Endothelial cell (in vitro differentiated cells): ENCODE measurements at regions not wholly inside any gene's neighbourhood (a gene's known extent, or its start where the extent isn't known, plus 50 kb on each side); places are given as distances from the start of the nearest gene placed in this dataset.

Experiments
- DNase-seq: peaks from one replicate; pipeline ENCODE4 v3.0.0; 2021; ENCODE audit warnings: low spot score
- H3K27ac Mint-ChIP-seq: one replicate; pipeline ENCODE4 v1.8.0; 2021; ENCODE audit warnings: mixed read lengths, inconsistent platforms; ENCODE audit not compliant: unreplicated experiment
- H3K27me3 Mint-ChIP-seq: one replicate; pipeline ENCODE4 v1.8.0; 2021; ENCODE audit warnings: mild to moderate bottlenecking, moderate library complexity, mixed read lengths, inconsistent platforms; ENCODE audit not compliant: unreplicated experiment
- H3K36me3 Mint-ChIP-seq: one replicate; pipeline ENCODE4 v1.8.0; 2021; ENCODE audit warnings: mild to moderate bottlenecking, low read depth, mixed read lengths, inconsistent platforms; ENCODE audit not compliant: unreplicated experiment
- H3K4me1 Mint-ChIP-seq: one replicate; pipeline ENCODE4 v1.8.0; 2021; ENCODE audit warnings: mild to moderate bottlenecking, mixed read lengths, inconsistent platforms; ENCODE audit not compliant: unreplicated experiment
- H3K4me3 Mint-ChIP-seq: one replicate; pipeline ENCODE4 v1.8.0; 2021; ENCODE audit warnings: mild to moderate bottlenecking, mixed read lengths, inconsistent platforms; ENCODE audit not compliant: unreplicated experiment
- H3K9me3 Mint-ChIP-seq: one replicate; pipeline ENCODE4 v1.8.0; 2021; ENCODE audit warnings: mixed read lengths, inconsistent platforms; ENCODE audit not compliant: unreplicated experiment
- TF ChIP-seq, protein P1 (sequence below): fragments of 200-600 bp; sonication (generic); IDR thresholded peaks from one replicate; pipeline ENCODE4 v1.5.0; 2021; ENCODE audit warnings: antibody characterized with exemption; ENCODE audit not compliant: unreplicated experiment

DNA sequence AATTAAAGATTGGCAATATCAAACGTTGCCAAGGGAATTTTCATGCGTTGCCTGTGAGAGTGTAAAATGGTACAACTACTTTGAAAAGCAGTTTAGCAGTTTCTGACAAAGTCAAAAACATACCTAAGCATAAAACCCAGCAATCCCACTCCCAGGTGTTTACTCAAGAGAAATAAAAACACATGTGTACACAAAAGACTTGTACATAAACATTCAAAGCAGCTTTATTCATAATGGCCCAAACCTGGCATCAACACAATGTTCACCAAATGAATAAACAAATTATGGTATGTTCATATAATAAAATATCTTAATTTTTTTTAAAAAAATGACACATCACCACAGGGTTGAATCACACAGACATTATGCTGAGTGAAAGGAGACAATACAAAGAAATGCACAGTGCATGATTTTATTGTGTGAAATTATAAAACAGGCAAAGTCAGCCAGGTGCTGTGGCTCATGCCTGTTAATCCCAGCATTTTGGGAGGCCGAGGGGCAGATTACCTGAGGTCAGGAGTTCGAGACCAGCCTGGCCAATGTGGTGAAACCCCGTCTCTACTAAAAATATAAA, 240.4 kb upstream of the MARCKS start:
- TF ChIP-seq, protein P1, sequence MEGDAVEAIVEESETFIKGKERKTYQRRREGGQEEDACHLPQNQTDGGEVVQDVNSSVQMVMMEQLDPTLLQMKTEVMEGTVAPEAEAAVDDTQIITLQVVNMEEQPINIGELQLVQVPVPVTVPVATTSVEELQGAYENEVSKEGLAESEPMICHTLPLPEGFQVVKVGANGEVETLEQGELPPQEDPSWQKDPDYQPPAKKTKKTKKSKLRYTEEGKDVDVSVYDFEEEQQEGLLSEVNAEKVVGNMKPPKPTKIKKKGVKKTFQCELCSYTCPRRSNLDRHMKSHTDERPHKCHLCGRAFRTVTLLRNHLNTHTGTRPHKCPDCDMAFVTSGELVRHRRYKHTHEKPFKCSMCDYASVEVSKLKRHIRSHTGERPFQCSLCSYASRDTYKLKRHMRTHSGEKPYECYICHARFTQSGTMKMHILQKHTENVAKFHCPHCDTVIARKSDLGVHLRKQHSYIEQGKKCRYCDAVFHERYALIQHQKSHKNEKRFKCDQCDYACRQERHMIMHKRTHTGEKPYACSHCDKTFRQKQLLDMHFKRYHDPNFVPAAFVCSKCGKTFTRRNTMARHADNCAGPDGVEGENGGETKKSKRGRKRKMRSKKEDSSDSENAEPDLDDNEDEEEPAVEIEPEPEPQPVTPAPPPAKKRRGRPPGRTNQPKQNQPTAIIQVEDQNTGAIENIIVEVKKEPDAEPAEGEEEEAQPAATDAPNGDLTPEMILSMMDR: no peak
- Mint-ChIP-seq H3K36me3 (no peaks in the 10 kb centered on the region), H3K27me3 (peaks cover 2% of the 10 kb centered on the region), H3K4me1 (peaks cover 3% of the 10 kb centered on the region), H3K9me3 (no peaks in the 10 kb centered on the region), H3K4me3 (no peak overlapping the region), H3K27ac (no peak overlapping the region)
- DNase-seq: no peak

DNA sequence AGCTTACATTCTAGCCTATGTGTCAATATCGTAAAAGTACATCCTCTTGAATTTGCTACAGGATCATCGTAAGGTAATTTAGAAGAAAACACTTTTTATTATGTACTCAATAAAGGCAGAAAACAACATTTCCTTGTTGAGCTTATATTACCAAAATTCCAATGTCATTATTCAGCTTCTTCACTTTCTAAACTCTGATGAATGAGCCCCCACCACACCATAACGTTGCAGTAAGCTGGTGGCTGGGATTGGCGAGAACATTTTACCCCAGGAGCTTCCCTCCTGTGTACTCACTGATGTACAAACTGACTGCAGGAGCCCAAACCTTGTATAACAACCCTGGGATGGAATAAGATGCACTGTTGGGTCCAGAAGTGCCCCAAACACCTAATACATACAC, 238.1 kb upstream of the MARCKS start:
- no peak overlapping the region for H3K27ac Mint-ChIP-seq
- TF ChIP-seq, protein P1: no peak
- DNase-seq: no peak
- no peak overlapping the region for H3K4me3 Mint-ChIP-seq
- H3K9me3 Mint-ChIP-seq: no peaks in the 10 kb centered on the region
- no peaks in the 10 kb centered on the region for H3K4me1 Mint-ChIP-seq
- H3K36me3 Mint-ChIP-seq: no peaks in the 10 kb centered on the region
- peaks cover 2% of the 10 kb centered on the region for H3K27me3 Mint-ChIP-seq

DNA sequence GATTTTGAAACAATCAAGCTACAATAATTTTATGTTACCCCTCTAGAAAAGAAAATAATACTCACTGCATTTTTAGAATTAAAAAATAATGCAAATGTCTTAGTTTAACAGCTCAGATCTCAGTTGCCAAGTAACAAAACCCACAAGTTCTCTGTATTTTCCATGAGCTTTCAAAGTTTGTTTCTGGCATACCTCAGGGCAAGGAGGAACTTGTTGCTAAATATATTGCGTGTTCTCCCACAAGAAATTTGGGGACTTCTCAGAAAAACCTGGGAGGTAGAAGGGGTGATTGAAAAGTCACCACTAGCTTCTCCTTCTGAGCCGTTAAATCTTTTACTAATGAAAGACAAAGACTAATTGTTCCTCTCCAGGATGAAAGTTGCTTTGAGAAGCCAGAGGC, 236.8 kb upstream of the MARCKS start:
- Mint-ChIP-seq H3K9me3 (no peaks in the 10 kb centered on the region), H3K27ac (no peak overlapping the region), H3K36me3 (no peaks in the 10 kb centered on the region), H3K4me3 (no peak overlapping the region), H3K27me3 (no peaks in the 10 kb centered on the region), H3K4me1 (no peaks in the 10 kb centered on the region)
- TF ChIP-seq, protein P1: no peak
- DNase-seq: no peak

DNA sequence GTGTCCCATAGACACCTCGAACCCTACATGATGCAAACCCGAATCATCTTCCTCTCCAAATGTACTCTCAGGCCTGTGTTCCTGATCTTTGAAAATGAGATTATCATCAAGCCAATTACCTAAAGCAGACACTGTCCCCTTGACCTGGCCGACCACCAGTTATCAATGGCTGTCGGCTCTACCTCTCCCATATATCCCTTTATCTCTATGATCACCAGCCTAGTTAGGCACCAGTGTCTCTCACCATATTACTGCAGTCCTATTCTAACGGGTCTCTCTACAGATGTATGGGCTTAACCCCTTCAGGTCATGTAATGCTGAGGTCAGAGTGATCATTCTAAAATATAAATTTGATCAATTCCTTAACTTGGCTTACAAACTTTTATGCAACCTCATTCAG, 234.9 kb upstream of the MARCKS start:
- H3K27me3 Mint-ChIP-seq: no peaks in the 10 kb centered on the region
- no peaks in the 10 kb centered on the region for H3K4me1 Mint-ChIP-seq
- TF ChIP-seq, protein P1: no peak
- no peaks in the 10 kb centered on the region for H3K9me3 Mint-ChIP-seq
- no peak overlapping the region for H3K4me3 Mint-ChIP-seq
- no peak overlapping the region for H3K27ac Mint-ChIP-seq
- DNase-seq: no peak
- H3K36me3 Mint-ChIP-seq: no peaks in the 10 kb centered on the region

DNA sequence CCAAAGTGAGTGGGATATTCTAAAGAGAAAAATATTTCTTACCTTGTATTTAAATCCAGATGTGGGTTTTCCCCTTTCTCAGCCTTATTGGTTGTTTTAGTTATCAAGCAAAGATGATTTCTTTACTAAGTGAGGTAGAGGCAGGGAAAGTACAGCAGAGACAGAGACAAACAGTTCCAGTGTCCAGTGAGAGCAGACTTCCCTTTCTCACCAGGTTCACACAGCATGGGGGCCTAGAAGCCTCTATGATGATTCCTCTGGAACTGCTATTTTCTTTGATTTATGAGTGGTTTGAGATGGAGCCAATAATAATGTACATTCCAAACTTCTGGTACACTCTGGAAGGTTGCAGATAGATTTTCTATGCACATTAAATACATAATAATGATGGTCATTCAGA, 234.0 kb upstream of the MARCKS start:
- Mint-ChIP-seq H3K27me3 (no peaks in the 10 kb centered on the region), H3K36me3 (no peaks in the 10 kb centered on the region)
- TF ChIP-seq, protein P1: no peak

More for the DNA sequence above, 234.0 kb upstream of the MARCKS start:
- H3K4me3 Mint-ChIP-seq: no peak overlapping the region
- H3K27ac Mint-ChIP-seq: no peak overlapping the region
- no peaks in the 10 kb centered on the region for H3K9me3 Mint-ChIP-seq
- no peak for DNase-seq
- no peaks in the 10 kb centered on the region for H3K4me1 Mint-ChIP-seq
